MCF 10A (cell line): ENCODE measurements at regions not wholly inside any gene's neighbourhood (a gene's known extent, or its start where the extent isn't known, plus 50 kb on each side); places are given as distances from the start of the nearest gene placed in this dataset.

ENCODE experiments used
- BruUV-seq: library from RNA; stranded (reverse); fragments of 400-500 nt; replicated peaks from 2 replicates; lab custom pipeline; 2021; lab: Mats Ljungman, UMichigan
- CTCF ChIA-PET: fragments of 300-600 bp; sonication (Branson Sonifier 250); formaldehyde crosslinking; extraction: SDS; loops from one replicate; lab custom pipeline; 2021; ENCODE audit warnings: antibody characterized with exemption, inconsistent platforms; lab: Yijun Ruan, JAX
- POLR2A ChIA-PET: fragments of 300-600, 350-650 bp; sonication (Branson Sonifier 250); formaldehyde crosslinking; extraction: SDS; loops from one replicate; lab custom pipeline; 2020; ENCODE audit warnings: antibody characterized with exemption, inconsistent platforms; lab: Yijun Ruan, JAX
- DNase-seq: peaks from one replicate; pipeline ENCODE4 v3.0.0-alpha.2; 2018; ENCODE audit not compliant: unreplicated experiment
- H3K27ac Mint-ChIP-seq: one replicate; pipeline ENCODE4 v1.8.0; 2022; ENCODE audit warnings: mild to moderate bottlenecking, low read depth, mixed read lengths; ENCODE audit not compliant: unreplicated experiment
- H3K27me3 Mint-ChIP-seq: one replicate; pipeline ENCODE4 v1.8.0; 2022; ENCODE audit warnings: mixed read lengths; ENCODE audit not compliant: insufficient read depth, unreplicated experiment
- H3K36me3 Mint-ChIP-seq: one replicate; pipeline ENCODE4 v1.8.0; 2022; ENCODE audit warnings: mild to moderate bottlenecking, moderate library complexity, mixed read lengths; ENCODE audit not compliant: insufficient read depth, unreplicated experiment
- H3K4me1 Mint-ChIP-seq: one replicate; pipeline ENCODE4 v1.8.0; 2022; ENCODE audit warnings: mixed read lengths; ENCODE audit not compliant: insufficient read depth, unreplicated experiment
- H3K4me3 Mint-ChIP-seq: one replicate; pipeline ENCODE4 v1.8.0; 2022; ENCODE audit warnings: mild to moderate bottlenecking, moderate library complexity, mixed read lengths; ENCODE audit not compliant: unreplicated experiment
- H3K9me3 Mint-ChIP-seq: one replicate; pipeline ENCODE4 v1.8.0; 2022; ENCODE audit warnings: mixed read lengths; ENCODE audit not compliant: unreplicated experiment
- CTCF ChIP-seq: fragments of 200-600 bp; IDR thresholded peaks from one replicate; pipeline ENCODE4 v1.8.0; 2022; ENCODE audit warnings: antibody characterized with exemption, mild to moderate bottlenecking; ENCODE audit not compliant: unreplicated experiment
- intact Hi-C: fragments of 100-400 bp; cut with micrococcal nuclease; formaldehyde crosslinking; loops from 2 replicates; pipeline ENCODE4 v1.14.1; 2022

GRCh38 chr13:69566104-69566716 lies 541.4 kb upstream of the ATXN8OS start:
- no peak for DNase-seq
- no TSS peak for BruUV-seq
- H3K9me3 Mint-ChIP-seq: no peaks in the 10 kb centered on the region

DNA sequence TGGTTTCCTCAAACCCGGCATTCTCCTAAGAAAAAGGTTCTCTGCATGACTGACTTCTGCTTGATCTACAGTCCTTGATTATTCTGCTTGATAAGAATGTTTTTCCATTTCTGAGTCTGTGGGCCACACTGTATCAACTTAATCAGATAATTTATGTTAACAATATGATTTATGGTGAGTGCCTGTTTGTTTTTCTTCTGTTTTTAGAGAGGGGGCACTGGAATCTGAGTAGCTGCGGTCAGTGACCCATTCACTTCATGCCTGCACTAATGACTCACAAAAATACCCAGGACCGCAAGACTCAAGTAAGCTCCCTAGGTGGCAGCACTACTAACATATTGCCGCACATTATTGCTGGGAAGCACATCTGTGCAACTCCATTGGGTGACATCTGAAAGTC lies 542.3 kb upstream of the ATXN8OS start:
- DNase-seq: peak; percentile 81
- H3K9me3 Mint-ChIP-seq: no peaks in the 10 kb centered on the region
- intact Hi-C loops: no loop called here
- no peak overlapping the region for H3K4me3 Mint-ChIP-seq
- peak; percentile 38 for TF ChIP-seq CTCF
- H3K4me1 Mint-ChIP-seq: no peaks in the 10 kb centered on the region
- CTCF ChIA-PET: interaction anchor here (0.7 to 1.9 kb wide), 7 partner anchors 11 to 45 kb away, joined by 3 to 11 read pairs (median 4); no protein-coding TSS in a partner anchor
- H3K27me3 Mint-ChIP-seq: peaks cover under 1% of the 10 kb centered on the region
- POLR2A ChIA-PET: no interaction called here
- no TSS peak for BruUV-seq
- H3K27ac Mint-ChIP-seq: no peak overlapping the region
- no peaks in the 10 kb centered on the region for H3K36me3 Mint-ChIP-seq

More at GRCh38 chr13:69566104-69566716, 541.4 kb upstream of the ATXN8OS start:
- no peak for TF ChIP-seq CTCF
- Mint-ChIP-seq H3K4me1 (no peaks in the 10 kb centered on the region), H3K27ac (no peak overlapping the region), H3K4me3 (no peak overlapping the region), H3K27me3 (peaks cover 9% of the 10 kb centered on the region), H3K36me3 (no peaks in the 10 kb centered on the region)
- intact Hi-C loops: no loop called here
- CTCF ChIA-PET: interaction anchor here (0.6 to 1.7 kb wide), 9 partner anchors 9 to 941 kb away, joined by 3 to 5 read pairs (median 4); no protein-coding TSS in a partner anchor
- POLR2A ChIA-PET: no interaction called here

GRCh38 chr13:69556540-69557196 lies 551.0 kb upstream of the ATXN8OS start:
- Mint-ChIP-seq H3K27ac (no peak overlapping the region), H3K9me3 (no peaks in the 10 kb centered on the region), H3K4me1 (no peaks in the 10 kb centered on the region), H3K27me3 (no peaks in the 10 kb centered on the region), H3K4me3 (no peak overlapping the region), H3K36me3 (no peaks in the 10 kb centered on the region)
- intact Hi-C loops: no loop called here
- ChIA-PET POLR2A (no interaction called here), CTCF (interaction anchor here (0.6 to 2.0 kb wide), 6 partner anchors 9 to 219 kb away, joined by 3 to 4 read pairs (median 4); no protein-coding TSS in a partner anchor)
- no TSS peak for BruUV-seq
- TF ChIP-seq CTCF: no peak
- peak; percentile 30 for DNase-seq

GRCh38 chr13:69553976-69554375 lies 553.6 kb upstream of the ATXN8OS start:
- Mint-ChIP-seq H3K9me3 (no peaks in the 10 kb centered on the region), H3K36me3 (no peaks in the 10 kb centered on the region), H3K27me3 (no peaks in the 10 kb centered on the region), H3K27ac (no peak overlapping the region), H3K4me1 (no peaks in the 10 kb centered on the region), H3K4me3 (no peak overlapping the region)
- ChIA-PET CTCF (interaction anchor here (0.6 kb wide), 1 partner anchor 9 kb away, joined by 4 read pairs; no protein-coding TSS in a partner anchor), POLR2A (interaction anchor here (0.7 kb wide), 1 partner anchor 160 kb away, joined by 4 read pairs; no protein-coding TSS in a partner anchor)
- TF ChIP-seq CTCF: no peak
- intact Hi-C loops: no loop called here
- BruUV-seq: no TSS peak
- no peak for DNase-seq
